H1 (cell line): ENCODE measurements at regions not wholly inside any gene's neighbourhood (a gene's known extent, or its start where the extent isn't known, plus 50 kb on each side); places are given as distances from the start of the nearest gene placed in this dataset.
"Not testable (repeated sequence)": the region's sequence is repeated elsewhere in the genome, so short reads cannot be mapped to it uniquely, and the experiment has no call there.

ENCODE experiments used
- CTCF ChIA-PET: fragments of 300-600 bp; sonication (Branson Sonifier 250); formaldehyde crosslinking; loops from one replicate; lab custom pipeline; 2021; ENCODE audit not compliant: partially characterized antibody; lab: Charles Lee
- POLR2A ChIA-PET: fragments of 300-600 bp; sonication (Branson Sonifier 250); formaldehyde crosslinking; loops from one replicate; lab custom pipeline; 2021; ENCODE audit warnings: inconsistent platforms; ENCODE audit not compliant: partially characterized antibody; lab: Charles Lee
- DNase-seq, 2 experiments: peaks; one replicate each; pipeline versions ENCODE4 v3.0.0 to v3.0.0-alpha.2; 2010 to 2022; ENCODE audit warnings: low spot score in 2 of 2, low read depth in 1 of 2, mixed read lengths in 1 of 2
- FAIRE-seq: peaks from 2 replicates; lab custom pipeline; 2011; peaks lifted over from hg19 to GRCh38; lab: Jason Lieb, UNC
- H2AFZ ChIP-seq: 2 replicates; pipeline ENCODE4 v1.8.1; 2012; ENCODE audit warnings: low read length, inconsistent platforms
- H2AK5ac ChIP-seq: 2 replicates; pipeline ENCODE4 v1.6.1; 2013; ENCODE audit warnings: low read depth, low read length
- H2BK120ac ChIP-seq: replicated peaks from 2 replicates; pipeline ENCODE3; 2013; ENCODE audit warnings: low read depth, low read length, inconsistent platforms
- H2BK12ac ChIP-seq: 2 replicates; pipeline ENCODE4 v1.6.1; 2013; ENCODE audit warnings: low read depth, low read length
- H2BK15ac ChIP-seq: 2 replicates; pipeline ENCODE4 v1.6.1; 2013; ENCODE audit warnings: low read length
- H2BK20ac ChIP-seq: 2 replicates; pipeline ENCODE4 v1.6.1; 2013; ENCODE audit warnings: low read length
- H2BK5ac ChIP-seq: 2 replicates; pipeline ENCODE4 v1.6.1; 2013; ENCODE audit warnings: low read depth, low read length
- H3K14ac ChIP-seq: 2 replicates; pipeline ENCODE4 v1.6.1; 2013; ENCODE audit warnings: inconsistent platforms; ENCODE audit not compliant: insufficient read length
- H3K18ac ChIP-seq: 2 replicates; pipeline ENCODE4 v1.6.1; 2013; ENCODE audit warnings: low read length; ENCODE audit errors: extremely low read depth
- H3K23ac ChIP-seq: 2 replicates; pipeline ENCODE4 v1.6.1; 2013; ENCODE audit warnings: inconsistent platforms; ENCODE audit not compliant: insufficient read length
- H3K23me2 ChIP-seq: 2 replicates; pipeline ENCODE4 v1.6.1; 2013; ENCODE audit warnings: low read depth, low read length
- H3K27ac ChIP-seq: 2 replicates; pipeline ENCODE4 v1.6.1; 2011; ENCODE audit warnings: low read depth, low read length, inconsistent platforms
- H3K27me3 ChIP-seq, 4 experiments: replicated peaks in 1 of 4; 1 replicate in 1 of 4; 2 replicates in 3 of 4; pipeline versions ENCODE4 v1.6.1 to v1.8.1; 2011 to 2013; ENCODE audit warnings: low read length in 3 of 4, mild to moderate bottlenecking in 3 of 4, inconsistent platforms in 2 of 4, mixed read lengths in 2 of 4, moderate library complexity in 1 of 4; ENCODE audit not compliant: control insufficient read depth in 3 of 4, insufficient read depth in 3 of 4; ENCODE audit errors: extremely low read depth in 1 of 4
- H3K36me3 ChIP-seq, 4 experiments: 2 replicates each; pipeline versions ENCODE4 v1.6.1 to v1.8.1; 2011 to 2013; ENCODE audit warnings: mild to moderate bottlenecking in 4 of 4, low read length in 3 of 4, moderate library complexity in 2 of 4, control low read depth in 1 of 4, inconsistent platforms in 1 of 4; ENCODE audit not compliant: insufficient read depth in 4 of 4, control insufficient read depth in 2 of 4
- H3K4ac ChIP-seq: replicated peaks from 2 replicates; pipeline ENCODE3; 2013; ENCODE audit warnings: low read length, low read depth, mixed read lengths, inconsistent platforms; ENCODE audit not compliant: insufficient read length
- H3K4me1 ChIP-seq, 4 experiments: replicated peaks in 1 of 4; 1 replicate in 1 of 4; 2 replicates in 3 of 4; pipeline versions ENCODE4 v1.6.1 to v1.8.1; 2011 to 2013; ENCODE audit warnings: low read length in 3 of 4, inconsistent platforms in 2 of 4, mixed read lengths in 1 of 4; ENCODE audit not compliant: insufficient read depth in 4 of 4, control insufficient read depth in 3 of 4
- H3K4me2 ChIP-seq, 2 experiments: 2 replicates each; pipeline versions ENCODE4 v1.6.1 to v1.8.1; 2011 to 2013; ENCODE audit warnings: low read depth in 2 of 2, low read length in 2 of 2, control low read depth in 1 of 2, inconsistent platforms in 1 of 2, mild to moderate bottlenecking in 1 of 2; ENCODE audit not compliant: insufficient read depth in 1 of 2
- H3K4me3 ChIP-seq, 4 experiments: fragments of 200-600, 300-600 bp in 1 of 4; sonication (generic), shearing (Covaris generic), sonication (Bioruptor Twin) in 1 of 4; 2 replicates each; pipeline versions ENCODE4 v1.5.1 to v1.8.1; 2011 to 2016; ENCODE audit warnings: low read length in 4 of 4, low read depth in 3 of 4, control low read depth in 2 of 4, inconsistent platforms in 2 of 4, mild to moderate bottlenecking in 2 of 4, mixed read lengths in 1 of 4, moderate library complexity in 1 of 4; ENCODE audit not compliant: insufficient read depth in 2 of 4; ENCODE audit errors: extremely low read depth in 1 of 4
- H3K56ac ChIP-seq: replicated peaks from 2 replicates; pipeline ENCODE3; 2013; ENCODE audit warnings: low read depth, mild to moderate bottlenecking, mixed read lengths, low read length, inconsistent platforms; ENCODE audit not compliant: insufficient read length
- H3K79me1 ChIP-seq: 2 replicates; pipeline ENCODE4 v1.6.1; 2013; ENCODE audit warnings: low read depth, low read length, control low read depth
- H3K79me2 ChIP-seq, 2 experiments: 2 replicates each; pipeline versions ENCODE4 v1.6.1 to v1.8.1; 2012 to 2013; ENCODE audit warnings: low read length in 2 of 2, mild to moderate bottlenecking in 2 of 2, inconsistent platforms in 1 of 2; ENCODE audit not compliant: insufficient read depth in 2 of 2, control insufficient read depth in 1 of 2
- H3K9ac ChIP-seq, 4 experiments: replicated peaks in 1 of 4; 1 replicate in 1 of 4; 2 replicates in 3 of 4; pipeline versions ENCODE4 v1.6.1 to v1.8.1; 2011 to 2013; ENCODE audit warnings: low read depth in 3 of 4, low read length in 3 of 4, control low read depth in 2 of 4, mild to moderate bottlenecking in 2 of 4, moderate library complexity in 2 of 4, inconsistent platforms in 1 of 4; ENCODE audit errors: extremely low read depth in 1 of 4
- H3K9me3 ChIP-seq, 2 experiments: 2 replicates each; pipeline versions ENCODE4 v1.6.1 to v1.8.1; 2012 to 2013; ENCODE audit warnings: mild to moderate bottlenecking in 2 of 2, moderate library complexity in 2 of 2, control low read depth in 1 of 2, inconsistent platforms in 1 of 2, low read depth in 1 of 2, low read length in 1 of 2, mixed read lengths in 1 of 2; ENCODE audit not compliant: insufficient read depth in 2 of 2
- H4K20me1 ChIP-seq, 2 experiments: replicated peaks in 1 of 2; 2 replicates each; pipeline versions ENCODE3 to v1.8.1; 2011 to 2013; ENCODE audit warnings: inconsistent platforms in 2 of 2, low read length in 2 of 2, mild to moderate bottlenecking in 1 of 2; ENCODE audit not compliant: insufficient read depth in 2 of 2, control insufficient read depth in 1 of 2
- H4K5ac ChIP-seq: 2 replicates; pipeline ENCODE4 v1.6.1; 2013; ENCODE audit warnings: low read length, low read depth, mixed read lengths, inconsistent platforms; ENCODE audit not compliant: insufficient read length
- H4K8ac ChIP-seq: 2 replicates; pipeline ENCODE4 v1.8.0; 2013; ENCODE audit warnings: mild to moderate bottlenecking, moderate library complexity, low read length, inconsistent platforms; ENCODE audit not compliant: insufficient read depth; ENCODE audit errors: extremely low read depth
- H4K91ac ChIP-seq: replicated peaks from 2 replicates; pipeline ENCODE3; 2013; ENCODE audit warnings: low read length, mixed read lengths, inconsistent platforms; ENCODE audit not compliant: insufficient read length
- WGBS, 2 experiments: shearing (Covaris generic) in 1 of 2; methylation state at CpG; one replicate each; pipeline versions ENCODE4 v1.1.6 to v1.1.7; 2013 to 2015; ENCODE audit warnings: low lambda C conversion rate in 2 of 2, mixed read lengths in 2 of 2, inconsistent platforms in 1 of 2, low coverage in 1 of 2, missing lambda C conversion rate in 1 of 2; ENCODE audit not compliant: insufficient replicate concordance in 2 of 2, insufficient coverage in 1 of 2, insufficient read length in 1 of 2; ENCODE audit errors: extremely low coverage in 1 of 2, missing lambda C conversion rate in 1 of 2; 5-methylcytosine and 5-hydroxymethylcytosine counted together

GRCh38 chr3:102357313-102357712, 77.5 kb upstream of the ZPLD1 start:
- H3K4me2 ChIP-seq, H3K4me1 ChIP-seq, H3K36me3 ChIP-seq, H2BK5ac ChIP-seq, DNase-seq, FAIRE-seq, POLR2A ChIA-PET, H3K27me3 ChIP-seq, H3K23ac ChIP-seq, H3K79me1 ChIP-seq, H2AK5ac ChIP-seq, H2BK20ac ChIP-seq, H3K4me3 ChIP-seq, H4K5ac ChIP-seq, H3K9ac ChIP-seq, H3K79me2 ChIP-seq, H3K18ac ChIP-seq, H3K23me2 ChIP-seq, H4K91ac ChIP-seq, H3K56ac ChIP-seq, H2AFZ ChIP-seq, H3K14ac ChIP-seq, H2BK120ac ChIP-seq, H2BK12ac ChIP-seq, H3K27ac ChIP-seq, H3K4ac ChIP-seq, H4K20me1 ChIP-seq, H2BK15ac ChIP-seq, H4K8ac ChIP-seq, H3K9me3 ChIP-seq: not testable (repeated sequence)
- CTCF ChIA-PET = interaction anchor here (0.8 to 1.8 kb wide), 2 partner anchors 112 to 128 kb away, joined by 4 to 6 read pairs; no protein-coding TSS in a partner anchor
- WGBS, 2 experiments = 87% methylated on average over 9 of the region's 9 CpGs; no CpG with 5 or more reads in 1 of the 2 experiments
